Panc1 (cell line): ENCODE measurements at regions not wholly inside any gene's neighbourhood (a gene's known extent, or its start where the extent isn't known, plus 50 kb on each side); places are given as distances from the start of the nearest gene placed in this dataset.

Experiments used
- CTCF ChIP-seq: fragments of 450-650 bp; IDR thresholded peaks from 2 replicates; pipeline ENCODE4 v1.5.1; 2017; ENCODE audit warnings: mild to moderate bottlenecking
- POLR2AphosphoS5 ChIP-seq: IDR thresholded peaks from 2 replicates; pipeline ENCODE4 v1.6.1; 2012; ENCODE audit warnings: mild to moderate bottlenecking, low read depth, low read length, moderate library complexity
- REST ChIP-seq, 2 experiments: IDR thresholded peaks; 2 replicates each; pipeline ENCODE4 v1.6.1; 2011 to 2012; ENCODE audit warnings: low read depth in 2 of 2, control low read depth in 1 of 2, low read length in 1 of 2, mild to moderate bottlenecking in 1 of 2, moderate library complexity in 1 of 2; ENCODE audit not compliant: insufficient read depth in 1 of 2
- SIN3A ChIP-seq: IDR thresholded peaks from 2 replicates; pipeline ENCODE4 v1.6.1; 2012; ENCODE audit warnings: low read depth, mild to moderate bottlenecking, low read length, moderate library complexity, borderline replicate concordance; ENCODE audit not compliant: insufficient read depth
- TCF7L2 ChIP-seq: IDR thresholded peaks from 2 replicates; pipeline ENCODE4 v1.6.1; 2011; ENCODE audit warnings: mild to moderate bottlenecking, low read depth, low read length, inconsistent platforms

- TF ChIP-seq POLR2AphosphoS5 (no peak), CTCF (no peak), REST (IDR thresholded peaks at IDR 0.05; ENCODE audit: insufficient read depth in 1 of 2, low read depth in 2 of 2, low read length in 1 of 2) (no peak), TCF7L2 (no peak), SIN3A (no peak)
These were observed 202.4 kb upstream of the PRICKLE2 start for GRCh38 chr3:64427671-64428070.
